ENCODE measurements at regions not wholly inside any gene's neighbourhood (a gene's known extent, or its start where the extent isn't known, plus 50 kb on each side); places are given as distances from the start of the nearest gene placed in this dataset.

- TF ChIP-seq POLR2A (IDR thresholded peaks at IDR 0.05) (no peak), CTCF (IDR thresholded peaks at IDR 0.05) (no peak)
Observed at GRCh38 chr2:236851187-236851586, 234.5 kb upstream of the COPS8 start.
